OCI-LY1 (cell line): ENCODE measurements at regions not wholly inside any gene's neighbourhood (a gene's known extent, or its start where the extent isn't known, plus 50 kb on each side); places are given as distances from the start of the nearest gene placed in this dataset.

Experiments
- H2AFZ ChIP-seq: fragments of 200-600 bp; sonication (generic), shearing (Covaris generic); 2 replicates; pipeline ENCODE4 v1.6.0; 2014; ENCODE audit warnings: antibody characterized with exemption, mild to moderate bottlenecking, low read length
- H3F3A ChIP-seq: fragments of 200-600 bp; sonication (generic), shearing (Covaris generic); 2 replicates; pipeline ENCODE4 v1.6.0; 2014; ENCODE audit warnings: mild to moderate bottlenecking, antibody characterized with exemption, low read length, moderate library complexity; ENCODE audit not compliant: insufficient read depth
- H3K27ac ChIP-seq: fragments of 200-600 bp; sonication (generic); 2 replicates; pipeline ENCODE4 v1.5.1; 2014; ENCODE audit warnings: low read length, mixed run types, mild to moderate bottlenecking, low read depth; ENCODE audit not compliant: poor library complexity, severe bottlenecking
- H3K27me3 ChIP-seq: fragments of 200-600 bp; sonication (generic); 2 replicates; pipeline ENCODE4 v1.6.0; 2014; ENCODE audit warnings: antibody characterized with exemption, mild to moderate bottlenecking, low read length, moderate library complexity; ENCODE audit not compliant: insufficient read depth
- H3K36me3 ChIP-seq: fragments of 200-600 bp; sonication (generic); 2 replicates; pipeline ENCODE4 v1.6.1; 2014; ENCODE audit warnings: mild to moderate bottlenecking, antibody characterized with exemption, low read length, moderate library complexity, mixed read lengths; ENCODE audit not compliant: insufficient read depth
- H3K4me1 ChIP-seq: fragments of 200-600 bp; sonication (generic); 2 replicates; pipeline ENCODE4 v1.5.1; 2014; ENCODE audit warnings: mild to moderate bottlenecking, low read length, moderate library complexity; ENCODE audit not compliant: insufficient read depth, severe bottlenecking
- H3K4me2 ChIP-seq: fragments of 200-600 bp; sonication (generic), shearing (Covaris generic); 2 replicates; pipeline ENCODE4 v1.6.1; 2014; ENCODE audit warnings: low read length
- H3K4me3 ChIP-seq: fragments of 200-600 bp; sonication (generic); 2 replicates; pipeline ENCODE4 v1.5.1; 2014; ENCODE audit warnings: low read length, low read depth, mild to moderate bottlenecking, mixed read lengths; ENCODE audit not compliant: poor library complexity, severe bottlenecking
- H3K79me2 ChIP-seq: fragments of 200-600 bp; shearing (Covaris generic); 2 replicates; pipeline ENCODE4 v1.6.1; 2016; ENCODE audit warnings: mixed run types, low read length, mixed read lengths; ENCODE audit not compliant: insufficient read depth
- H3K9ac ChIP-seq: fragments of 200-600 bp; sonication (generic), shearing (Covaris generic); 2 replicates; pipeline ENCODE4 v1.6.1; 2014; ENCODE audit warnings: mild to moderate bottlenecking, low read length, mixed read lengths
- H3K9me2 ChIP-seq: fragments of 200-600 bp; sonication (generic), shearing (Covaris generic); 2 replicates; pipeline ENCODE4 v1.6.1; 2014; ENCODE audit warnings: low read depth, mild to moderate bottlenecking, low read length, mixed read lengths
- H3K9me3 ChIP-seq: fragments of 200-600 bp; shearing (Covaris generic); 2 replicates; pipeline ENCODE4 v1.6.1; 2014; ENCODE audit warnings: low read length, mixed read lengths
- H4K20me1 ChIP-seq: fragments of 200-600 bp; sonication (generic), shearing (Covaris generic); 2 replicates; pipeline ENCODE4 v1.6.0; 2016; ENCODE audit warnings: mild to moderate bottlenecking, low read length; ENCODE audit not compliant: insufficient read depth
- EZH2 ChIP-seq: fragments of 200-600 bp; sonication (generic), shearing (Covaris generic); IDR thresholded peaks from 2 replicates; pipeline ENCODE4 v1.8.0; 2017; ENCODE audit warnings: borderline replicate concordance, mixed run types, mild to moderate bottlenecking, antibody characterized with exemption, low read length, moderate library complexity, mixed read lengths
- TF ChIP-seq, protein P1 (sequence below): fragments of 200-600 bp; sonication (generic), shearing (Covaris generic); IDR thresholded peaks from 2 replicates; pipeline ENCODE4 v1.5.1; 2017; ENCODE audit warnings: mild to moderate bottlenecking, antibody characterized with exemption, low read length, moderate library complexity, mixed read lengths

DNA sequence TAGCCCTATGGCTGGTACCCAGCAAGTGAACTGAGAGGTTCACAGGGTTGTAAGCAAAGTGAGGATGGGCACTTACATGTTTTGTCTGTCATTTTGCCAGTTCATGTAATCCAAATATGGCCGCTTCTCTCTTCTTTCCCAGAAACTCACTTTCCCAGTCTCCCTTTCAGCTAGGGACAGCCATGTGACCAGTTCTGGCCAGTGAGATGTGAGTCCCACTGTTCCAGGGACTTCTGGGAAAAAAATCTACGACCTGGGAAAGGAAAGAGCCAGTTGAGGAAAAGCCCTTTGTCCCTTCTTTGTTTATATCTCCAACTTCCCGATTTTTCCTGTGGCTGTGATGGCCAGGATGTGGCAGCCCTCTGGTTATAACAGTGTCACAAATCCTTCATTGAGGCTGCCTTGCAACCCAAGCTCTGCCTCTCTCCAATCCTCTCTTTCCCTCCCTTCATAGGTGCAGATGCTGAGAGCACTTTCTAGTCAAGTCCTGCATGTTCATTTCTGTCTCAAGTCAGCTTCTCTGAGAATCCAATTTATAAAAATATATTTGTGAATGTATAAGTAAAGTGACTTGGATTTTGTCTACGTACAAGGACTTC lies 148.6 kb upstream of the ZFP64 start:
- H3K9me3 ChIP-seq: no peaks in the 10 kb centered on the region
- no peaks in the 10 kb centered on the region for H3K79me2 ChIP-seq
- no peak overlapping the region for H2AFZ ChIP-seq
- no peaks in the 10 kb centered on the region for H3F3A ChIP-seq
- H3K4me3 ChIP-seq: no peak overlapping the region
- no peaks in the 10 kb centered on the region for H3K9me2 ChIP-seq
- no peaks in the 10 kb centered on the region for H3K36me3 ChIP-seq
- no peaks in the 10 kb centered on the region for H3K4me1 ChIP-seq
- H3K27me3 ChIP-seq: 0 out of 2 replicates have a peak, but pooled peaks cover 4% of the 10 kb centered on the region
- no peak overlapping the region for H3K4me2 ChIP-seq
- TF ChIP-seq EZH2: no peak
- TF ChIP-seq, protein P1, sequence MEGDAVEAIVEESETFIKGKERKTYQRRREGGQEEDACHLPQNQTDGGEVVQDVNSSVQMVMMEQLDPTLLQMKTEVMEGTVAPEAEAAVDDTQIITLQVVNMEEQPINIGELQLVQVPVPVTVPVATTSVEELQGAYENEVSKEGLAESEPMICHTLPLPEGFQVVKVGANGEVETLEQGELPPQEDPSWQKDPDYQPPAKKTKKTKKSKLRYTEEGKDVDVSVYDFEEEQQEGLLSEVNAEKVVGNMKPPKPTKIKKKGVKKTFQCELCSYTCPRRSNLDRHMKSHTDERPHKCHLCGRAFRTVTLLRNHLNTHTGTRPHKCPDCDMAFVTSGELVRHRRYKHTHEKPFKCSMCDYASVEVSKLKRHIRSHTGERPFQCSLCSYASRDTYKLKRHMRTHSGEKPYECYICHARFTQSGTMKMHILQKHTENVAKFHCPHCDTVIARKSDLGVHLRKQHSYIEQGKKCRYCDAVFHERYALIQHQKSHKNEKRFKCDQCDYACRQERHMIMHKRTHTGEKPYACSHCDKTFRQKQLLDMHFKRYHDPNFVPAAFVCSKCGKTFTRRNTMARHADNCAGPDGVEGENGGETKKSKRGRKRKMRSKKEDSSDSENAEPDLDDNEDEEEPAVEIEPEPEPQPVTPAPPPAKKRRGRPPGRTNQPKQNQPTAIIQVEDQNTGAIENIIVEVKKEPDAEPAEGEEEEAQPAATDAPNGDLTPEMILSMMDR: no peak
- H4K20me1 ChIP-seq: no peaks in the 10 kb centered on the region
- no peak overlapping the region for H3K9ac ChIP-seq
- H3K27ac ChIP-seq: no peak overlapping the region

DNA sequence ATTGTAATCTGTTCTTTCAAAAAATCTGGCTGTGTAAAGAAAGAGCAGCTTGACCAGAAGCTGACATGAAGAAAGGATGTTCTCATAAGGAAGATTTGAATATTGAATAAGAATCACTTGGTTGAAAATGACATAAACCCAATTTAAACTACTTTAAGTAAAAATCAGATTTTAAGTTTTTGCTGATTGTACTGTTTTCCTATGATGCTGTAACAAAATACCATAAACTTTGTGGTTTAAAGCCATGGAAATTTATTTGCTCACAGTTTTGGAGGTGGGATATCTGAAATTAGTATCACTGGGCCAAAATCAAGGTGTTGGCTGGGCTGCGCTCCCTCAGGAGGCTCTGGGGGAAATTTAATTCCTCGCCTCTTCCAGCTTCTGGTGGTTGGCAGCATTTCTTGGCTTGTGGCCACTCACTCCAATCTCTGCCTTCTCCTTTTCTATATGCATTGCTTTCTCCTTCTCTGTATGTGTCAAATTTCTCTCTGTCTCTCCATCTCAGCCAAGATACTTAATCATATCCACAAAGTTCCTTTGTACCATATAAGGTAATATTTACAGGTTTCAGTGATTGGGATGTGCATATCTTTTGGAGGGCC lies 141.2 kb upstream of the ZFP64 start:
- no peak overlapping the region for H3K9ac ChIP-seq
- 0 out of 2 replicates have a peak, but pooled peaks cover 4% of the 10 kb centered on the region for H3K27me3 ChIP-seq
- no peak overlapping the region for H2AFZ ChIP-seq
- H3K36me3 ChIP-seq: no peaks in the 10 kb centered on the region
- no peaks in the 10 kb centered on the region for H3K79me2 ChIP-seq
- no peak overlapping the region for H3K4me2 ChIP-seq
- no peaks in the 10 kb centered on the region for H3F3A ChIP-seq
- no peak overlapping the region for H3K27ac ChIP-seq
- no peaks in the 10 kb centered on the region; the same call in 1 of the 2 replicates for H3K9me2 ChIP-seq
- H3K9me3 ChIP-seq: no peaks in the 10 kb centered on the region
- no peaks in the 10 kb centered on the region for H3K4me1 ChIP-seq
- no peak overlapping the region for H3K4me3 ChIP-seq
- no peaks in the 10 kb centered on the region for H4K20me1 ChIP-seq
- TF ChIP-seq, protein P1: no peak
- no peak for TF ChIP-seq EZH2

DNA sequence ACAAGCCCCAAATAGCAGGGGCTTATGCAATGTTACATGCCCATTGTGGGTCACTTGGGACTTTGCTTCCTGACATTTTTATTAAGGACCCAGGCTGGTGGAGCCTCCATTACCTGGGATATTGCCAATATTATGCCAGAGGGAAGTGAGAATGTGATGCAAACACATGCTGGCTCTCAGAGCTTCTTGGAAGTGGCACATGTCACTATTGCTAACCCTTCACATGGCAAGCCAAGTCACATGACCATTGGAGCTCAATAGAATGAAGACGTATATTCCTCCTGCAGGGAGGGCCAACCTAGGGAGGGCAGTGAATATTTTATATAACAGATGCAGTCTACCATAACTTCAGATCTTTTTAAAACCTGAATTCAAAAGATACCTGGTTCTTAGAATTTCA lies 140.7 kb upstream of the ZFP64 start:
- TF ChIP-seq, protein P1: no peak
- TF ChIP-seq EZH2: no peak
- Histone ChIP-seq H3K27me3 (0 out of 2 replicates have a peak, but pooled peaks cover 4% of the 10 kb centered on the region), H4K20me1 (no peaks in the 10 kb centered on the region), H3K9me3 (no peaks in the 10 kb centered on the region), H3K27ac (no peak overlapping the region), H3F3A (no peaks in the 10 kb centered on the region), H3K79me2 (no peaks in the 10 kb centered on the region), H3K4me2 (no peak overlapping the region), H2AFZ (no peak overlapping the region), H3K9ac (no peak overlapping the region), H3K4me3 (no peak overlapping the region), H3K4me1 (no peaks in the 10 kb centered on the region), H3K9me2 (no peaks in the 10 kb centered on the region; the same call in 1 of the 2 replicates), H3K36me3 (no peaks in the 10 kb centered on the region)
